GM12864 (cell line): ENCODE measurements at regions not wholly inside any gene's neighbourhood (a gene's known extent, or its start where the extent isn't known, plus 50 kb on each side); places are given as distances from the start of the nearest gene placed in this dataset.
"Not testable (repeated sequence)": the region's sequence is repeated elsewhere in the genome, so short reads cannot be mapped to it uniquely, and the experiment has no call there.

Experiments
- DNase-seq: peaks from one replicate; pipeline ENCODE4 v3.0.0-alpha.2; 2011; ENCODE audit warnings: low read depth
- H3K4me3 ChIP-seq: 2 replicates; pipeline ENCODE4 v1.5.1; 2011; ENCODE audit warnings: mild to moderate bottlenecking, low read depth, low read length, control low read depth
- CTCF ChIP-seq: IDR thresholded peaks from 2 replicates; pipeline ENCODE4 v1.5.1; 2011; ENCODE audit warnings: low read depth, mild to moderate bottlenecking, moderate library complexity, low read length, control low read depth, inconsistent platforms; ENCODE audit errors: missing control alignments

GRCh38 chr14:83071888-83072501 is 1538.3 kb upstream of the SEL1L start:
- DNase-seq = no peak
- peak; percentile 34 for TF ChIP-seq CTCF
- H3K4me3 ChIP-seq = no peak overlapping the region

GRCh38 chr14:83085136-83085535 is 1551.5 kb upstream of the SEL1L start:
- no peak for TF ChIP-seq CTCF
- DNase-seq = no peak
- H3K4me3 ChIP-seq = no peak overlapping the region

- H3K4me3 ChIP-seq = no peak overlapping the region
- no peak for TF ChIP-seq CTCF
- no peak for DNase-seq
These were observed 1552.1 kb upstream of the SEL1L start for GRCh38 chr14:83085725-83086124.

- H3K4me3 ChIP-seq, DNase-seq: not testable (repeated sequence)
These were observed 1558.6 kb upstream of the SEL1L start for GRCh38 chr14:83091991-83092956.

GRCh38 chr14:83096092-83096491 is 1562.4 kb upstream of the SEL1L start:
- no peak overlapping the region for H3K4me3 ChIP-seq
- DNase-seq = no peak
- TF ChIP-seq CTCF = no peak

GRCh38 chr14:83101846-83102245 is 1568.2 kb upstream of the SEL1L start:
- DNase-seq = no peak
- H3K4me3 ChIP-seq = no peak overlapping the region
- TF ChIP-seq CTCF = no peak

GRCh38 chr14:83118029-83118428 is 1584.4 kb upstream of the SEL1L start:
- DNase-seq = no peak
- H3K4me3 ChIP-seq = no peak overlapping the region
- no peak for TF ChIP-seq CTCF
